ENCODE measurements at regions not wholly inside any gene's neighbourhood (a gene's known extent, or its start where the extent isn't known, plus 50 kb on each side); places are given as distances from the start of the nearest gene placed in this dataset.

GRCh38 chr17:52696362-52696761 lies 537.8 kb upstream of the CA10 start:
- Histone ChIP-seq H3K4me3 (replicated peaks in 1 of 3; ENCODE audit: insufficient read depth in 1 of 3, low read depth in 1 of 3, low read length in 3 of 3) (no peak overlapping the region), H3K36me3 (ENCODE audit: control insufficient read depth in 2 of 2, extremely low read depth in 1 of 2, insufficient read depth in 2 of 2, low read length in 2 of 2) (no peaks in the 10 kb centered on the region), H3K9me1 (replicated peaks; ENCODE audit: control insufficient read depth, extremely low read depth, insufficient read depth, low read length) (no peaks in the 10 kb centered on the region), H3K9me3 (replicated peaks; ENCODE audit: control insufficient read depth, insufficient read depth, low read length) (no peaks in the 10 kb centered on the region), H3K4me2 (ENCODE audit: insufficient read depth, low read length) (no peak overlapping the region), H3K9ac (replicated peaks; ENCODE audit: extremely low read depth, insufficient read depth, low read length) (no peak overlapping the region), H2AFZ (ENCODE audit: low read depth, low read length) (no peak overlapping the region), H4K20me1 (replicated peaks; ENCODE audit: control insufficient read depth, extremely low read depth, insufficient read depth, low read length) (no peaks in the 10 kb centered on the region), H3K27me3 (ENCODE audit: control insufficient read depth in 2 of 2, insufficient read depth in 2 of 2, low read length in 2 of 2) (no peaks in the 10 kb centered on the region), H3K4me1 (ENCODE audit: control insufficient read depth, extremely low read depth, insufficient read depth, low read length) (no peaks in the 10 kb centered on the region), H3K79me2 (ENCODE audit: control insufficient read depth, insufficient read depth, low read length) (no peaks in the 10 kb centered on the region), H3K27ac (ENCODE audit: insufficient read depth, low read depth, low read length) (no peak overlapping the region)
- POLR2A ChIA-PET: no interaction called here
- CTCF ChIA-PET: no interaction called here
- FAIRE-seq: no peak
- no TSS peak for BruUV-seq (replicated peaks)
- intact Hi-C loops (cut with micrococcal nuclease) (no loop called here), dilution Hi-C loops (cut with MboI; ENCODE audit: extremely low pct_ligation_motif_present, low sequenced_read_pairs) (no loop called here)
- DNase-seq (ENCODE audit: low read depth, low spot score): no peak
- TF ChIP-seq GATA2 (IDR thresholded peaks at IDR 0.05; ENCODE audit: insufficient read depth, insufficient read length, low read depth, low read length) (no peak), POLR2AphosphoS5 (IDR thresholded peaks at IDR 0.05; ENCODE audit: insufficient read depth, low read depth, low read length) (no peak)
- TF ChIP-seq, protein P1, sequence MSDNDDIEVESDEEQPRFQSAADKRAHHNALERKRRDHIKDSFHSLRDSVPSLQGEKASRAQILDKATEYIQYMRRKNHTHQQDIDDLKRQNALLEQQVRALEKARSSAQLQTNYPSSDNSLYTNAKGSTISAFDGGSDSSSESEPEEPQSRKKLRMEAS (IDR thresholded peaks at IDR 0.05; ENCODE audit: insufficient read depth, insufficient read length): no peak

DNA sequence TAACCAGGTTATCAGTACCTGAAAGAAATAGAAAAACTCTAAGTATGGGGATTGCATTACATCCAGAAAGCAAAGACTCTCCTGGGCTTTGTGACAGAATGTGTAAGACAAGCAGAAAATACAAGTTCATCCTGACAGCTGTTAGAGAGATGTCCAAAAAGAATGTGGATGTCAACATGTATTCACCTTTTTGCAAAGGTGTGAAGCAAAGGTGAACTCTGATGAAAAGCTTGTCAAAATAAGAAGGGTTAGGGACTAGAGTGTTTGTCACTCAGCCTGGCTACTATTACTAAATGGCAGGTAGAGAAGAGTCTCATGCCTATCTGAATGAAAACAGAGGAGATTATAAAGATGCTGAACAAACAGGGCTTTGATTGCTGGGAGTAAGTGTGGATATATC lies 527.6 kb upstream of the CA10 start:
- TF ChIP-seq MYC (IDR thresholded peaks at IDR 0.05; ENCODE audit: low read depth, low read length) (no peak), EZH2 (IDR thresholded peaks at IDR 0.05; ENCODE audit: borderline replicate concordance, low read depth, low read length, severe bottlenecking) (no peak), CTCF (IDR thresholded peaks at IDR 0.05; ENCODE audit: extremely low read depth in 1 of 2, insufficient read depth in 1 of 2, low read depth in 1 of 2, low read length in 2 of 2) (no peak), JUN (IDR thresholded peaks at IDR 0.05; ENCODE audit: borderline replicate concordance, insufficient read depth, insufficient read length, low read depth) (no peak), POLR2A (IDR thresholded peaks at IDR 0.05; ENCODE audit: low read depth, low read length) (no peak), FOS (IDR thresholded peaks at IDR 0.05; ENCODE audit: borderline replicate concordance, insufficient read depth, low read length) (no peak), POLR2AphosphoS5 (IDR thresholded peaks at IDR 0.05; ENCODE audit: insufficient read depth, low read depth, low read length) (no peak), GATA2 (IDR thresholded peaks at IDR 0.05; ENCODE audit: insufficient read depth, insufficient read length, low read depth, low read length) (no peak)
- TF ChIP-seq, protein P1 (IDR thresholded peaks at IDR 0.05; ENCODE audit: insufficient read depth, insufficient read length): no peak
- H3K9me1 ChIP-seq (replicated peaks; ENCODE audit: control insufficient read depth, extremely low read depth, insufficient read depth, low read length): no peaks in the 10 kb centered on the region
- CTCF ChIA-PET: no interaction called here
- no peak overlapping the region for H3K9ac ChIP-seq (replicated peaks; ENCODE audit: extremely low read depth, insufficient read depth, low read length)
- BruUV-seq (replicated peaks): no TSS peak
- no peak overlapping the region for H3K4me2 ChIP-seq (ENCODE audit: insufficient read depth, low read length)
- H3K36me3 ChIP-seq (ENCODE audit: control insufficient read depth in 2 of 2, extremely low read depth in 1 of 2, insufficient read depth in 2 of 2, low read length in 2 of 2): no peaks in the 10 kb centered on the region
- no peak overlapping the region for H2AFZ ChIP-seq (ENCODE audit: low read depth, low read length)
- H4K20me1 ChIP-seq (replicated peaks; ENCODE audit: control insufficient read depth, extremely low read depth, insufficient read depth, low read length): no peaks in the 10 kb centered on the region
- no peaks in the 10 kb centered on the region for H3K4me1 ChIP-seq (ENCODE audit: control insufficient read depth, extremely low read depth, insufficient read depth, low read length)
- no peaks in the 10 kb centered on the region for H3K27me3 ChIP-seq (ENCODE audit: control insufficient read depth in 2 of 2, insufficient read depth in 2 of 2, low read length in 2 of 2)
- POLR2A ChIA-PET: no interaction called here
- intact Hi-C loops (cut with micrococcal nuclease) (no loop called here), dilution Hi-C loops (cut with MboI; ENCODE audit: extremely low pct_ligation_motif_present, low sequenced_read_pairs) (no loop called here)
- no peak overlapping the region for H3K4me3 ChIP-seq (replicated peaks in 1 of 3; ENCODE audit: insufficient read depth in 1 of 3, low read depth in 1 of 3, low read length in 3 of 3)
- H3K9me3 ChIP-seq (replicated peaks; ENCODE audit: control insufficient read depth, insufficient read depth, low read length): no peaks in the 10 kb centered on the region
- no peak for DNase-seq (ENCODE audit: low read depth, low spot score)
- H3K27ac ChIP-seq (ENCODE audit: insufficient read depth, low read depth, low read length): no peak overlapping the region
- no peaks in the 10 kb centered on the region for H3K79me2 ChIP-seq (ENCODE audit: control insufficient read depth, insufficient read depth, low read length)
- FAIRE-seq: no peak
